DOHH2 (cell line): ENCODE measurements at regions not wholly inside any gene's neighbourhood (a gene's known extent, or its start where the extent isn't known, plus 50 kb on each side); places are given as distances from the start of the nearest gene placed in this dataset.

Source experiments
- EZH2phosphoT487 ChIP-seq: fragments of 200-600 bp; sonication (generic); IDR thresholded peaks from 2 replicates; pipeline ENCODE4 v1.6.1; 2017; ENCODE audit warnings: borderline replicate concordance, mild to moderate bottlenecking, antibody characterized with exemption, low read length, moderate library complexity, mixed read lengths
- TF ChIP-seq, protein P1 (sequence below): fragments of 200-600 bp; sonication (generic); IDR thresholded peaks from one replicate; pipeline ENCODE4 v1.5.1; 2014; ENCODE audit warnings: antibody characterized with exemption, mild to moderate bottlenecking, low read depth, low read length; ENCODE audit not compliant: poor library complexity, severe bottlenecking

DNA sequence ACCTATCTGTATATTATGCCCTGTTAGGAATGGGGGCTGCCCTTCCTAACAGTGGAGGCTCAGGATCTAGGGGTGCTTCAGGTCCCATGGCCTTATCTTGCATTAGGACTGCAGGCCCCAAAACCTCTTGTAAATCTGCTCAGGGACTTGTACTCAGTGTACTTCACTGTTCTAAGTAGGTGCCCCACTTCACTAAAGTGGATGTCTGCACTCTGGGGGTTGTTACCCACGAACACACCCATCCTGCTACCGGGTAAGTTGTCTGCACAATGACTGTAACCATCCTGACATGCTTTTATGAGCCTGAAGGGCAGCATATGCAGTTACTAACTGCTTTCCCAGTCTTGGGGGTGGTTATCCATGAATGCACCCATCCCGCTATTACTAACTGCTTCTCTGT lies 163.0 kb downstream of the PTCSC3 start:
- TF ChIP-seq, protein P1, sequence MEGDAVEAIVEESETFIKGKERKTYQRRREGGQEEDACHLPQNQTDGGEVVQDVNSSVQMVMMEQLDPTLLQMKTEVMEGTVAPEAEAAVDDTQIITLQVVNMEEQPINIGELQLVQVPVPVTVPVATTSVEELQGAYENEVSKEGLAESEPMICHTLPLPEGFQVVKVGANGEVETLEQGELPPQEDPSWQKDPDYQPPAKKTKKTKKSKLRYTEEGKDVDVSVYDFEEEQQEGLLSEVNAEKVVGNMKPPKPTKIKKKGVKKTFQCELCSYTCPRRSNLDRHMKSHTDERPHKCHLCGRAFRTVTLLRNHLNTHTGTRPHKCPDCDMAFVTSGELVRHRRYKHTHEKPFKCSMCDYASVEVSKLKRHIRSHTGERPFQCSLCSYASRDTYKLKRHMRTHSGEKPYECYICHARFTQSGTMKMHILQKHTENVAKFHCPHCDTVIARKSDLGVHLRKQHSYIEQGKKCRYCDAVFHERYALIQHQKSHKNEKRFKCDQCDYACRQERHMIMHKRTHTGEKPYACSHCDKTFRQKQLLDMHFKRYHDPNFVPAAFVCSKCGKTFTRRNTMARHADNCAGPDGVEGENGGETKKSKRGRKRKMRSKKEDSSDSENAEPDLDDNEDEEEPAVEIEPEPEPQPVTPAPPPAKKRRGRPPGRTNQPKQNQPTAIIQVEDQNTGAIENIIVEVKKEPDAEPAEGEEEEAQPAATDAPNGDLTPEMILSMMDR: no peak
- TF ChIP-seq EZH2phosphoT487: no peak
